ENCODE measurements at regions not wholly inside any gene's neighbourhood (a gene's known extent, or its start where the extent isn't known, plus 50 kb on each side); places are given as distances from the start of the nearest gene placed in this dataset.

GRCh38 chr14:83421711-83422110 is 1888.1 kb upstream of the SEL1L start:
- TF ChIP-seq BHLHE40 (IDR thresholded peaks at IDR 0.05; ENCODE audit: borderline replicate concordance) (no peak), SUZ12 (IDR thresholded peaks at IDR 0.05) (no peak), FOXM1 (IDR thresholded peaks at IDR 0.05; ENCODE audit: borderline replicate concordance) (no peak), NFRKB (IDR thresholded peaks at IDR 0.05) (no peak), ZNF384 (IDR thresholded peaks at IDR 0.05) (no peak), CTBP1 (IDR thresholded peaks at IDR 0.05; ENCODE audit: borderline replicate concordance) (no peak), SP1 (IDR thresholded peaks at IDR 0.05) (no peak), ARNT (IDR thresholded peaks at IDR 0.05) (no peak), FOXK2 (IDR thresholded peaks at IDR 0.05) (no peak), FOXA1 (IDR thresholded peaks at IDR 0.05) (no peak), TARDBP (IDR thresholded peaks at IDR 0.05) (no peak), ELF4 (IDR thresholded peaks at IDR 0.05) (no peak)
- TF ChIP-seq, protein P1, sequence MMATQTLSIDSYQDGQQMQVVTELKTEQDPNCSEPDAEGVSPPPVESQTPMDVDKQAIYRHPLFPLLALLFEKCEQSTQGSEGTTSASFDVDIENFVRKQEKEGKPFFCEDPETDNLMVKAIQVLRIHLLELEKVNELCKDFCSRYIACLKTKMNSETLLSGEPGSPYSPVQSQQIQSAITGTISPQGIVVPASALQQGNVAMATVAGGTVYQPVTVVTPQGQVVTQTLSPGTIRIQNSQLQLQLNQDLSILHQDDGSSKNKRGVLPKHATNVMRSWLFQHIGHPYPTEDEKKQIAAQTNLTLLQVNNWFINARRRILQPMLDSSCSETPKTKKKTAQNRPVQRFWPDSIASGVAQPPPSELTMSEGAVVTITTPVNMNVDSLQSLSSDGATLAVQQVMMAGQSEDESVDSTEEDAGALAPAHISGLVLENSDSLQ (IDR thresholded peaks at IDR 0.05) = no peak
